HepG2 (cell line): ENCODE measurements at regions not wholly inside any gene's neighbourhood (a gene's known extent, or its start where the extent isn't known, plus 50 kb on each side); places are given as distances from the start of the nearest gene placed in this dataset.
A peak's percentile ranks its signal among the peaks of the same experiment; 100 is the strongest.

Source experiments
- ATAC-seq: fragments of 200-7000 bp; cut with Tn5 transposase; 3 replicates; pipeline ENCODE4 v1.9.1; 2020; ENCODE audit warnings: mild to moderate bottlenecking, moderate library complexity
- BruUV-seq: library from RNA; stranded (reverse); fragments of 400-500 nt; replicated peaks from 2 replicates; lab custom pipeline; 2021; lab: Mats Ljungman, UMichigan
- CTCF ChIA-PET: fragments of 300-600 bp; formaldehyde crosslinking; extraction: SDS; loops from one replicate; lab custom pipeline; 2021; ENCODE audit warnings: low total read pairs, inconsistent platforms, low intra/inter-chr PET ratio; lab: Yijun Ruan, JAX
- POLR2A ChIA-PET: fragments of 350-600 bp; sonication (Branson Sonifier 250); formaldehyde crosslinking; loops from one replicate; lab custom pipeline; 2020; ENCODE audit warnings: antibody characterized with exemption, inconsistent platforms; lab: Yijun Ruan, JAX
- DNase-seq: peaks from one replicate; pipeline ENCODE4 v3.0.0-alpha.2; 2015; ENCODE audit warnings: low spot score
- FAIRE-seq: peaks from 3 replicates; lab custom pipeline; 2011; peaks lifted over from hg19 to GRCh38; lab: Jason Lieb, UNC
- H2AFZ ChIP-seq: one replicate; pipeline ENCODE4 v1.6.1; 2011; ENCODE audit warnings: low read length, inconsistent platforms
- H3K27ac ChIP-seq: fragments of 300-600 bp; 3 replicates; pipeline ENCODE4 v1.8.0; 2011; ENCODE audit warnings: mixed run types, mild to moderate bottlenecking, mixed read lengths, low read length, inconsistent platforms; ENCODE audit not compliant: insufficient read depth; ENCODE audit errors: extremely low read length
- H3K27me3 ChIP-seq, 2 experiments: fragments of 200-600 bp in 1 of 2; 2 replicates in 1 of 2; 3 replicates in 1 of 2; pipeline versions ENCODE4 v1.6.0 to v1.8.0; 2011; ENCODE audit warnings: low read length in 2 of 2, mild to moderate bottlenecking in 2 of 2, moderate library complexity in 2 of 2, inconsistent platforms in 1 of 2; ENCODE audit not compliant: insufficient read depth in 2 of 2, control insufficient read depth in 1 of 2
- H3K36me3 ChIP-seq, 2 experiments: fragments of 200-600 bp in 1 of 2; replicated peaks in 1 of 2; 2 replicates in 1 of 2; 3 replicates in 1 of 2; pipeline versions ENCODE4 v1.5.1 to v1.8.0; 2011; ENCODE audit warnings: low read length in 2 of 2, inconsistent platforms in 1 of 2; ENCODE audit not compliant: insufficient read depth in 2 of 2, control insufficient read depth in 1 of 2
- H3K4me1 ChIP-seq: 2 replicates; pipeline ENCODE4 v1.5.1; 2012; ENCODE audit warnings: low read length, inconsistent platforms; ENCODE audit not compliant: insufficient read depth
- H3K4me2 ChIP-seq: 2 replicates; pipeline ENCODE4 v1.6.0; 2011; ENCODE audit warnings: low read depth, low read length, inconsistent platforms
- H3K4me3 ChIP-seq, 3 experiments: fragments of 200-600 bp in 1 of 3; sonication (generic), shearing (Covaris generic) in 1 of 3; replicated peaks in 1 of 3; 2 replicates each; pipeline ENCODE4 v1.5.1; 2011 to 2016; ENCODE audit warnings: low read length in 3 of 3, inconsistent platforms in 2 of 3, low read depth in 2 of 3, mild to moderate bottlenecking in 2 of 3, control low read depth in 1 of 3, mixed read lengths in 1 of 3; ENCODE audit not compliant: insufficient read depth in 1 of 3
- H3K79me2 ChIP-seq: one replicate; pipeline ENCODE4 v1.6.1; 2011; ENCODE audit warnings: low read length, inconsistent platforms; ENCODE audit not compliant: insufficient read depth
- H3K9ac ChIP-seq: 2 replicates; pipeline ENCODE4 v1.6.0; 2011; ENCODE audit warnings: mild to moderate bottlenecking, low read depth, low read length, inconsistent platforms; ENCODE audit not compliant: insufficient read depth
- H3K9me3 ChIP-seq: 2 replicates; pipeline ENCODE4 v1.5.1; 2012; ENCODE audit warnings: mild to moderate bottlenecking, low read length
- H4K20me1 ChIP-seq: 2 replicates; pipeline ENCODE4 v1.6.0; 2011; ENCODE audit warnings: inconsistent platforms, mild to moderate bottlenecking, low read length, moderate library complexity; ENCODE audit not compliant: insufficient read depth
- MAFK ChIP-seq, 2 experiments: IDR thresholded peaks in 1 of 2; conservative IDR thresholded peaks in 1 of 2; 2 replicates each; pipeline ENCODE4 v1.6.1; 2011; ENCODE audit warnings: improper control_type of control experiment in 2 of 2, low read length in 2 of 2
- PTBP1 ChIP-seq: fragments of 200-400 bp; formaldehyde crosslinking; IDR thresholded peaks from 2 replicates; pipeline ENCODE4 v1.6.1; 2018; ENCODE audit warnings: low read length, low read depth; ENCODE audit not compliant: poor library complexity, severe bottlenecking
- ZIK1 ChIP-seq: sonication (generic); formaldehyde crosslinking; IDR thresholded peaks from 2 replicates; pipeline ENCODE4 v1.5.0; 2020; ENCODE audit warnings: mild to moderate bottlenecking, low read depth, missing genetic modification reagents, borderline replicate concordance
- ZNF460 ChIP-seq: sonication (generic); formaldehyde crosslinking; IDR thresholded peaks from 2 replicates; pipeline ENCODE4 v1.5.1; 2020; ENCODE audit warnings: missing genetic modification reagents, mild to moderate bottlenecking, borderline replicate concordance
- ZNF7 ChIP-seq: IDR thresholded peaks from 2 replicates; pipeline ENCODE4 v1.6.1; 2016; ENCODE audit warnings: missing biosample characterization, missing genetic modification reagents
- WGBS: methylation state at CpG from one replicate; pipeline ENCODE4 v1.1.6; 2017; ENCODE audit warnings: low lambda C conversion rate; 5-methylcytosine and 5-hydroxymethylcytosine counted together
- in situ Hi-C: cut with HindIII; loops from 2 replicates; pipeline ENCODE4 v1.10.0; 2017; ENCODE audit warnings: low pct_unique_long_range_greater_than_20kb; ENCODE audit not compliant: extremely low pct_ligation_motif_present
- intact Hi-C: fragments of 100-400 bp; cut with micrococcal nuclease; formaldehyde crosslinking; loops from one replicate; pipeline ENCODE4 v1.10.0; 2022; ENCODE audit not compliant: unreplicated experiment
- TF ChIP-seq, protein P1 (sequence below): sonication (generic); formaldehyde crosslinking; IDR thresholded peaks from 2 replicates; pipeline ENCODE4 v1.4.0; 2020; ENCODE audit warnings: missing genetic modification reagents
- TF ChIP-seq, protein P2 (sequence below): IDR thresholded peaks from 2 replicates; pipeline ENCODE4 v1.6.1; 2016

- POLR2A ChIA-PET, result no interaction called here
- in situ Hi-C loops, result no loop called here
- H3K4me3 ChIP-seq, result no peak overlapping the region
- H3K4me1 ChIP-seq, result 0 out of 2 replicates have a peak, but pooled peaks cover 6% of the 10 kb centered on the region
- no TSS peak for BruUV-seq
- intact Hi-C loops, result no loop called here
- H4K20me1 ChIP-seq, result no peaks in the 10 kb centered on the region
- H3K79me2 ChIP-seq, result peaks cover 22% of the 10 kb centered on the region
- no peak overlapping the region for H2AFZ ChIP-seq
- DNase-seq (no peak), FAIRE-seq (no peak)
- H3K27me3 ChIP-seq, result no peaks in the 10 kb centered on the region
- H3K9me3 ChIP-seq, result no peaks in the 10 kb centered on the region
- WGBS, result 97% methylated on average over 22 of the region's 23 CpGs
- peaks cover 3 to 5% of the 10 kb centered on the region in 2 experiments; a peak in 2 of 5 replicates for H3K36me3 ChIP-seq
- no peak overlapping the region for H3K9ac ChIP-seq
- TF ChIP-seq PTBP1 (no peak), ZIK1 (CRISPR knock-in tag) (no peak)
- TF ChIP-seq, all 625 proteins: peak for 0
- Histone ChIP-seq H3K27ac (no peak overlapping the region), H3K4me2 (no peak overlapping the region)
- ATAC-seq, result no peak
- CTCF ChIA-PET, result no interaction called here
Observed at GRCh38 chr2:134152045-134153010, 101.5 kb upstream of the MGAT5 start.

DNA sequence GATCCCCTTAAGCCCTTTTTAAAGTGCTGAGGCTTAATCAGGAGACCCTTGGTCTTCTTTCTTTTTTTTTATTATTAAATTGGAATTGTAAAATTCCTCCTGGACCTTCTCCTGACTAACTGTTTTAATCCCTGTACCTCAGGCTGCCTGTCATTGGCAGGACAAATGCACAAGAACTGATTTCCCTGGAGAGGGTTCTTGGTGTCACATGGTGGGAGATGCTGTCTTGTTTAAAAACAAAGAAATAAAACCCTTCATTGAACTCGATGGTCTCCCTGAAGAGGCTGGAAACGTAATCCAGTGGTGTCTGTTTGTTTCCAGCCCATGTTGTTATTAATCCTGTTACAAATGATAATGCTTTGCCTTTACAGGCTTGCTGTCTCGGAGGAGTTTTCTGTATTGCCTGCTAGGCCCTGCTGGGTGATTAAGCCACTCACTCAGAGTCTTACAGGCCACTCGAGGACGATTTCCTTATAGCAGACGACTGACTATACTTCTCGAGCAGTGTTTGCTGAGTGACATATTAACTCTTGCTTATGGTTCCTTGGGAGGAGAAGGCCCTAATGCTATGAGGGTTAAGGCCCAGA lies 100.5 kb upstream of the MGAT5 start:
- TF ChIP-seq MAFK (conservative IDR thresholded peaks at IDR 0.05 in 1 of 2, IDR thresholded peaks at IDR 0.05 in 1 of 2; ENCODE audit: low read length in 2 of 2) (no peak), ZNF7 (no peak), ZNF460 (CRISPR knock-in tag) (no peak)
- TF ChIP-seq, protein P1, sequence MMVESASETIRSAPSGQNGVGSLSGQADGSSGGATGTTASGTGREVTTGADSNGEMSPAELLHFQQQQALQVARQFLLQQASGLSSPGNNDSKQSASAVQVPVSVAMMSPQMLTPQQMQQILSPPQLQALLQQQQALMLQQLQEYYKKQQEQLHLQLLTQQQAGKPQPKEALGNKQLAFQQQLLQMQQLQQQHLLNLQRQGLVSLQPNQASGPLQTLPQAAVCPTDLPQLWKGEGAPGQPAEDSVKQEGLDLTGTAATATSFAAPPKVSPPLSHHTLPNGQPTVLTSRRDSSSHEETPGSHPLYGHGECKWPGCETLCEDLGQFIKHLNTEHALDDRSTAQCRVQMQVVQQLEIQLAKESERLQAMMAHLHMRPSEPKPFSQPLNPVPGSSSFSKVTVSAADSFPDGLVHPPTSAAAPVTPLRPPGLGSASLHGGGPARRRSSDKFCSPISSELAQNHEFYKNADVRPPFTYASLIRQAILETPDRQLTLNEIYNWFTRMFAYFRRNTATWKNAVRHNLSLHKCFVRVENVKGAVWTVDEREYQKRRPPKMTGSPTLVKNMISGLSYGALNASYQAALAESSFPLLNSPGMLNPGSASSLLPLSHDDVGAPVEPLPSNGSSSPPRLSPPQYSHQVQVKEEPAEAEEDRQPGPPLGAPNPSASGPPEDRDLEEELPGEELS (CRISPR knock-in tag), result no peak
- TF ChIP-seq, protein P2, sequence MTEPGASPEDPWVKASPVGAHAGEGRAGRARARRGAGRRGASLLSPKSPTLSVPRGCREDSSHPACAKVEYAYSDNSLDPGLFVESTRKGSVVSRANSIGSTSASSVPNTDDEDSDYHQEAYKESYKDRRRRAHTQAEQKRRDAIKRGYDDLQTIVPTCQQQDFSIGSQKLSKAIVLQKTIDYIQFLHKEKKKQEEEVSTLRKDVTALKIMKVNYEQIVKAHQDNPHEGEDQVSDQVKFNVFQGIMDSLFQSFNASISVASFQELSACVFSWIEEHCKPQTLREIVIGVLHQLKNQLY (CRISPR knock-in tag), result no peak
- H3K4me2 ChIP-seq, result no peak overlapping the region
- whole genome bisulfite sequencing, result 85% methylated on average over 7 of the region's 7 CpGs
- 0 out of 2 replicates have a peak, but pooled peaks cover 6% of the 10 kb centered on the region for H3K4me1 ChIP-seq
- intact Hi-C loops, result no loop called here
- peaks cover 16% of the 10 kb centered on the region for H3K79me2 ChIP-seq
- H3K9ac ChIP-seq, result no peak overlapping the region
- FAIRE-seq, result peak; percentile 23
- no peaks in the 10 kb centered on the region for H3K9me3 ChIP-seq
- no peak overlapping the region for H3K4me3 ChIP-seq
- CTCF ChIA-PET, result no interaction called here
- H2AFZ ChIP-seq, result no peak overlapping the region
- no peaks in the 10 kb centered on the region for H4K20me1 ChIP-seq
- POLR2A ChIA-PET, result no interaction called here
- no peaks in the 10 kb centered on the region for H3K27me3 ChIP-seq
- H3K27ac ChIP-seq, result no peak overlapping the region
- in situ Hi-C loops, result no loop called here
- DNase-seq, result no peak
- no TSS peak for BruUV-seq
- peaks cover 3 to 5% of the 10 kb centered on the region in 2 experiments; a peak in 2 of 5 replicates for H3K36me3 ChIP-seq
- ATAC-seq, result no peak
